Gastrocnemius medialis (tissue), 4 donors: ENCODE measurements at regions not wholly inside any gene's neighbourhood (a gene's known extent, or its start where the extent isn't known, plus 50 kb on each side); places are given as distances from the start of the nearest gene placed in this dataset.

Experiments used
- POLR2A ChIP-seq, 2 donors: fragments of 450-650 bp; IDR thresholded peaks; one replicate each; pipeline ENCODE4 v1.6.1; 2017; ENCODE audit warnings: antibody characterized with exemption in 2 of 2, mild to moderate bottlenecking in 2 of 2, moderate library complexity in 2 of 2
- TF ChIP-seq, protein P1 (sequence below), 5 experiments: fragments of 450-650 bp in 3 of 5; fragments of 200-600 bp in 2 of 5; sonication (generic) in 2 of 5; IDR thresholded peaks in 4 of 5; conservative IDR thresholded peaks in 1 of 5; 1 replicate in 4 of 5; 2 replicates in 1 of 5; pipeline ENCODE4 v1.5.1; 2016 to 2019; ENCODE audit warnings: antibody characterized with exemption in 5 of 5, mild to moderate bottlenecking in 3 of 5, moderate library complexity in 3 of 5

DNA sequence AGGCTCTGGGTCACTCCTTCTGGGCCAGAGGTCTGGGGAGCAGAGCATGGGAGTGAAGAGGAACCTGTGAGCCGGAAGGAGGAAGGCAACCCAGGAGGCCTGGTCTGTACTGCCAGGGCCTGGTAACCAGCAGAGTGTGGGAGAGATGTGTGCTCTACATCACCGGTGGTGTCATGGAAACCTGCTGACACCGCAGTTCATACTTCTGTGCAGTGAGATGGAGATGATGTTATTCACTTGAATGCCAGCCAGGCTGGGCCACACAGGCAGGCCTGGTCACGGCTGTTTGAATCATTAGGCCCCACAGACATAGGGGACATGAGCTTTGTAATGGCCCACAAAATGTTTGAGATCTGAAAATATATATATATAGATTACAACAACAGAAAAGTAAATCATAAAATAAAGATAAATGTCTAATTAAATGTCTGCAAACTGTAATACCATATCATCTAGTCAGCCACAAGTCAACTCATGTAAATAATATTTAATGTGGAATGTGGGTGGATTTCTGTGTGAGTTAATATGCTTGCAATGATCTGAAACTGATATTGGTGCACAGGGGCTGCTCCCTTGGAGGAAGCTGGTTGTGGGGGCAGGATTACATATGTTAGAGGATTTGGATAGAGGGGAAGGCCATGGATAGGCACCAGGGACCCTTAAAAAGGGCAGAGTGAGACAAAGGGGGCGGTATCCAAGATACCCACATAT, 108.5 kb upstream of the PFN2 start:
- TF ChIP-seq, protein P1, sequence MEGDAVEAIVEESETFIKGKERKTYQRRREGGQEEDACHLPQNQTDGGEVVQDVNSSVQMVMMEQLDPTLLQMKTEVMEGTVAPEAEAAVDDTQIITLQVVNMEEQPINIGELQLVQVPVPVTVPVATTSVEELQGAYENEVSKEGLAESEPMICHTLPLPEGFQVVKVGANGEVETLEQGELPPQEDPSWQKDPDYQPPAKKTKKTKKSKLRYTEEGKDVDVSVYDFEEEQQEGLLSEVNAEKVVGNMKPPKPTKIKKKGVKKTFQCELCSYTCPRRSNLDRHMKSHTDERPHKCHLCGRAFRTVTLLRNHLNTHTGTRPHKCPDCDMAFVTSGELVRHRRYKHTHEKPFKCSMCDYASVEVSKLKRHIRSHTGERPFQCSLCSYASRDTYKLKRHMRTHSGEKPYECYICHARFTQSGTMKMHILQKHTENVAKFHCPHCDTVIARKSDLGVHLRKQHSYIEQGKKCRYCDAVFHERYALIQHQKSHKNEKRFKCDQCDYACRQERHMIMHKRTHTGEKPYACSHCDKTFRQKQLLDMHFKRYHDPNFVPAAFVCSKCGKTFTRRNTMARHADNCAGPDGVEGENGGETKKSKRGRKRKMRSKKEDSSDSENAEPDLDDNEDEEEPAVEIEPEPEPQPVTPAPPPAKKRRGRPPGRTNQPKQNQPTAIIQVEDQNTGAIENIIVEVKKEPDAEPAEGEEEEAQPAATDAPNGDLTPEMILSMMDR (IDR thresholded peaks at IDR 0.05 in 4 of 5, conservative IDR thresholded peaks at IDR 0.05 in 1 of 5) = no peak
- TF ChIP-seq POLR2A (IDR thresholded peaks at IDR 0.05) = no peak
